MM.1S (cell line): ENCODE measurements at regions not wholly inside any gene's neighbourhood (a gene's known extent, or its start where the extent isn't known, plus 50 kb on each side); places are given as distances from the start of the nearest gene placed in this dataset.

Source experiments
- DNase-seq: peaks from one replicate; pipeline ENCODE4 v3.0.0-alpha.2; 2015
- H2AFZ ChIP-seq: fragments of 300-600 bp; sonication (generic); 2 replicates; pipeline ENCODE4 v1.6.0; 2016; ENCODE audit warnings: antibody characterized with exemption, low read length
- H3F3A ChIP-seq: fragments of 300-600 bp; sonication (generic); 2 replicates; pipeline ENCODE4 v1.6.1; 2016; ENCODE audit warnings: mild to moderate bottlenecking, antibody characterized with exemption, low read length, moderate library complexity, mixed read lengths; ENCODE audit not compliant: insufficient read depth
- H3K27ac ChIP-seq: fragments of 300-600 bp; sonication (generic); 2 replicates; pipeline ENCODE4 v1.5.1; 2016; ENCODE audit warnings: mild to moderate bottlenecking, low read length
- H3K27me3 ChIP-seq: fragments of 300-600 bp; sonication (generic); replicated peaks from 2 replicates; pipeline ENCODE4 v1.6.0; 2016; ENCODE audit warnings: low read length; ENCODE audit not compliant: insufficient read depth
- H3K36me3 ChIP-seq: fragments of 300-600 bp; sonication (generic); replicated peaks from 2 replicates; pipeline ENCODE4 v1.6.1; 2016; ENCODE audit warnings: mild to moderate bottlenecking, low read length, mixed read lengths; ENCODE audit not compliant: insufficient read depth
- H3K4me1 ChIP-seq: fragments of 300-600 bp; sonication (generic); 2 replicates; pipeline ENCODE4 v1.6.1; 2016; ENCODE audit warnings: low read length, mixed read lengths
- H3K4me2 ChIP-seq: fragments of 300-600 bp; sonication (generic); 2 replicates; pipeline ENCODE4 v1.6.0; 2016; ENCODE audit warnings: low read depth, low read length
- H3K4me3 ChIP-seq: fragments of 300-600 bp; sonication (generic); 2 replicates; pipeline ENCODE4 v1.5.1; 2016; ENCODE audit warnings: low read length, mixed read lengths
- H3K79me2 ChIP-seq: fragments of 300-600 bp; sonication (generic); 2 replicates; pipeline ENCODE4 v1.6.1; 2016; ENCODE audit warnings: mixed run types, low read length, mixed read lengths
- H3K9ac ChIP-seq: fragments of 300-600 bp; sonication (generic); 2 replicates; pipeline ENCODE4 v1.6.1; 2016; ENCODE audit warnings: low read length, mixed read lengths
- H3K9me2 ChIP-seq: fragments of 300-600 bp; sonication (generic); replicated peaks from 2 replicates; pipeline ENCODE4 v1.6.1; 2016; ENCODE audit warnings: mild to moderate bottlenecking, low read length, mixed read lengths; ENCODE audit not compliant: insufficient read depth
- H3K9me3 ChIP-seq: fragments of 300-600 bp; sonication (generic); replicated peaks from 2 replicates; pipeline ENCODE4 v1.6.1; 2016; ENCODE audit warnings: mild to moderate bottlenecking, low read length, mixed read lengths; ENCODE audit not compliant: insufficient read depth
- H4K20me1 ChIP-seq: fragments of 300-600 bp; sonication (generic); 2 replicates; pipeline ENCODE4 v1.6.1; 2016; ENCODE audit warnings: mild to moderate bottlenecking, low read length, moderate library complexity, mixed read lengths; ENCODE audit not compliant: insufficient read depth
- EZH2 ChIP-seq: fragments of 300-600 bp; sonication (generic); optimal IDR thresholded peaks from 2 replicates; pipeline ENCODE3; 2017; ENCODE audit warnings: low read depth, mild to moderate bottlenecking, antibody characterized with exemption, low read length, mixed read lengths
- EZH2phosphoT487 ChIP-seq: fragments of 300-600 bp; sonication (generic); IDR thresholded peaks from 2 replicates; pipeline ENCODE4 v1.6.1; 2018; ENCODE audit warnings: antibody characterized with exemption, low read length
- TF ChIP-seq, protein P1 (sequence below): fragments of 300-600 bp; sonication (generic); IDR thresholded peaks from 2 replicates; pipeline ENCODE4 v1.5.1; 2016; ENCODE audit warnings: antibody characterized with exemption, low read length, mixed read lengths

DNA sequence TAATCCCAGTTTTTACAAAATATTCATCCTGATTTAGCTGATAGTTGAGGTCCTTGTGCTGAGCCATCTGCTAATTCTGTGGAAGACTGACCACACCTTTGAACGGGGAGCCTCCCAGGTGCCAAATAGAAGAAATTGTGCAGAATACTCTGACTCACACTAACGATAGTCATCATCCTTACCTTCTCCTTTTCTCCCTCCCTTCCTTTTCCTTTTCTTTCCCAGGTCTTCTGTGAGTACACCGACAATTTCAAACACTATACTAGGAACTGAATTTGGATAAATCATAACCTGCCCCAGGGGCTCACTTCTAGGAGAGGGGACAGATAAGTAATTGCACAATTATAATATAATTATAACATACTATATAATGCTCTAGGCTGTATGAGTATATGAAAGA, 73.1 kb upstream of the CTSC start:
- no peaks in the 10 kb centered on the region for H3F3A ChIP-seq
- no peaks in the 10 kb centered on the region for H3K9me3 ChIP-seq
- H3K27ac ChIP-seq: no peak overlapping the region
- H3K9ac ChIP-seq: no peak overlapping the region
- no peak overlapping the region for H3K4me3 ChIP-seq
- H3K4me1 ChIP-seq: peaks cover 9% of the 10 kb centered on the region; the same call in 1 of the 2 replicates
- no peaks in the 10 kb centered on the region for H3K9me2 ChIP-seq
- no peaks in the 10 kb centered on the region for H3K27me3 ChIP-seq
- DNase-seq: no peak
- H2AFZ ChIP-seq: no peak overlapping the region
- no peaks in the 10 kb centered on the region for H4K20me1 ChIP-seq
- H3K79me2 ChIP-seq: no peaks in the 10 kb centered on the region
- no peak overlapping the region for H3K4me2 ChIP-seq
- H3K36me3 ChIP-seq: no peaks in the 10 kb centered on the region
- no peak for TF ChIP-seq EZH2phosphoT487
- TF ChIP-seq EZH2: no peak
- TF ChIP-seq, protein P1, sequence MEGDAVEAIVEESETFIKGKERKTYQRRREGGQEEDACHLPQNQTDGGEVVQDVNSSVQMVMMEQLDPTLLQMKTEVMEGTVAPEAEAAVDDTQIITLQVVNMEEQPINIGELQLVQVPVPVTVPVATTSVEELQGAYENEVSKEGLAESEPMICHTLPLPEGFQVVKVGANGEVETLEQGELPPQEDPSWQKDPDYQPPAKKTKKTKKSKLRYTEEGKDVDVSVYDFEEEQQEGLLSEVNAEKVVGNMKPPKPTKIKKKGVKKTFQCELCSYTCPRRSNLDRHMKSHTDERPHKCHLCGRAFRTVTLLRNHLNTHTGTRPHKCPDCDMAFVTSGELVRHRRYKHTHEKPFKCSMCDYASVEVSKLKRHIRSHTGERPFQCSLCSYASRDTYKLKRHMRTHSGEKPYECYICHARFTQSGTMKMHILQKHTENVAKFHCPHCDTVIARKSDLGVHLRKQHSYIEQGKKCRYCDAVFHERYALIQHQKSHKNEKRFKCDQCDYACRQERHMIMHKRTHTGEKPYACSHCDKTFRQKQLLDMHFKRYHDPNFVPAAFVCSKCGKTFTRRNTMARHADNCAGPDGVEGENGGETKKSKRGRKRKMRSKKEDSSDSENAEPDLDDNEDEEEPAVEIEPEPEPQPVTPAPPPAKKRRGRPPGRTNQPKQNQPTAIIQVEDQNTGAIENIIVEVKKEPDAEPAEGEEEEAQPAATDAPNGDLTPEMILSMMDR: no peak

DNA sequence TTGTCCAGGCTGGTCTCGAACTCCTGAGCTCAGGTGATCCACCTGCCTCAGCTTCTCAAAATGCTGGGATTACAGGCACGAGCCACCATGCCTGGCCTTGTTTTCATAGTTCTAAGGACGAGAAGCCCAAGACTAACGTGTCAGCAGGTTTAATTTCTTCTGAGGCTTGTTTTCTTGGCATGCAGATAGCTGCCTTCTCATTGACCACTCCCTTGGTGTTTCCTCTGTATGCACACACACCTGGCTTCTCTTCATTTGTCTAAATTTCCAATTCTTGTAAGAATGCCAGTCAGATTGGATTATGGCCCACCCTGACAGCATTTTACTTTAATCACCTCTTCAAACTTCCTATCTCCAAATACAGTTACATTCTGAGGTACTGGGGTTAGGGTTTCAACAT, 72.5 kb upstream of the CTSC start:
- TF ChIP-seq EZH2 (no peak), EZH2phosphoT487 (no peak)
- TF ChIP-seq, protein P1: no peak
- Histone ChIP-seq H3K9me2 (no peaks in the 10 kb centered on the region), H3F3A (no peaks in the 10 kb centered on the region), H3K4me2 (no peak overlapping the region), H2AFZ (no peak overlapping the region), H3K27ac (no peak overlapping the region), H3K4me1 (peaks cover 3% of the 10 kb centered on the region; the same call in 1 of the 2 replicates), H4K20me1 (no peaks in the 10 kb centered on the region), H3K4me3 (no peak overlapping the region), H3K9me3 (no peaks in the 10 kb centered on the region), H3K79me2 (no peaks in the 10 kb centered on the region), H3K9ac (no peak overlapping the region), H3K36me3 (no peaks in the 10 kb centered on the region), H3K27me3 (no peaks in the 10 kb centered on the region)
- no peak for DNase-seq

DNA sequence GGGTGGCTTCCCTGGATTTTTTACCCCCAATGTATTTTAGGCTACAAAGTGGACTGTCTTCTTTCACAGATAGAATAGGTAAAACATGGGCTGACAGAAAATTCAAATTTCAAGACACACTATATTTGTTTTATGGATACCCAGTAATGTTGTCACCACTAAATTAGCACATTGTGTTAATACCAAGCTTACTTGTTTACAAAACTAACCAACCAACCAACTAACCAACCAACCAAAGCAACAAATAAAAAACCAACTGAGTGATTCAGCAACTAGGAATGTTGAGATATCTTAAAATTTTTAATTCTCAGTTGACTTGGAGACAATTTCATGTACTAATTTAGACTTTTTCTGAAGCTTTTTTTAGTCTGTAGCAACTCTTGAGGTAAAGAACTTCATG, 69.3 kb upstream of the CTSC start:
- no peaks in the 10 kb centered on the region for H3F3A ChIP-seq
- H3K9me2 ChIP-seq: no peaks in the 10 kb centered on the region
- no peaks in the 10 kb centered on the region for H4K20me1 ChIP-seq
- H3K27me3 ChIP-seq: no peaks in the 10 kb centered on the region
- H3K4me3 ChIP-seq: no peak overlapping the region
- no peak for DNase-seq
- H3K27ac ChIP-seq: no peak overlapping the region
- no peak overlapping the region for H2AFZ ChIP-seq
- TF ChIP-seq EZH2phosphoT487 (no peak), EZH2 (no peak)
- TF ChIP-seq, protein P1: no peak
- H3K9me3 ChIP-seq: no peaks in the 10 kb centered on the region
- H3K4me1 ChIP-seq: no peaks in the 10 kb centered on the region
- no peaks in the 10 kb centered on the region for H3K79me2 ChIP-seq
- no peaks in the 10 kb centered on the region for H3K36me3 ChIP-seq
- no peak overlapping the region for H3K4me2 ChIP-seq
- H3K9ac ChIP-seq: no peak overlapping the region
